Liver (tissue), 8 donors: ENCODE measurements at regions not wholly inside any gene's neighbourhood (a gene's known extent, or its start where the extent isn't known, plus 50 kb on each side); places are given as distances from the start of the nearest gene placed in this dataset.

ENCODE experiments used
- DNase-seq: peaks from one replicate; pipeline ENCODE4 v3.0.0-alpha.2; 2017; ENCODE audit warnings: low spot score
- H3K27ac ChIP-seq, 2 donors: one replicate each; pipeline ENCODE4 v1.7.0; 2013; ENCODE audit warnings: inconsistent platforms in 2 of 2, low read length in 2 of 2, control low read depth in 1 of 2, low read depth in 1 of 2, mild to moderate bottlenecking in 1 of 2
- H3K27me3 ChIP-seq, 4 donors: one replicate each; pipeline versions ENCODE4 v1.6.1 to v1.7.0; 2013; ENCODE audit warnings: low read length in 3 of 4, inconsistent platforms in 1 of 4, mild to moderate bottlenecking in 1 of 4, moderate library complexity in 1 of 4; ENCODE audit not compliant: control insufficient read depth in 4 of 4, insufficient read depth in 4 of 4
- H3K36me3 ChIP-seq, 4 donors: one replicate each; pipeline versions ENCODE4 v1.6.1 to v1.7.0; 2013; ENCODE audit warnings: low read length in 3 of 4, mild to moderate bottlenecking in 3 of 4, low read depth in 1 of 4, moderate library complexity in 1 of 4; ENCODE audit not compliant: control insufficient read depth in 4 of 4, insufficient read depth in 3 of 4
- H3K4me1 ChIP-seq, 4 donors: one replicate each; pipeline versions ENCODE4 v1.6.1 to v1.7.0; 2013; ENCODE audit warnings: low read length in 3 of 4, mild to moderate bottlenecking in 3 of 4, moderate library complexity in 1 of 4; ENCODE audit not compliant: control insufficient read depth in 4 of 4, insufficient read depth in 4 of 4
- H3K4me3 ChIP-seq, 3 donors: one replicate each; pipeline versions ENCODE4 v1.6.1 to v1.7.0; 2013; ENCODE audit warnings: low read length in 3 of 3, control low read depth in 1 of 3, low read depth in 1 of 3, mild to moderate bottlenecking in 1 of 3
- H3K9ac ChIP-seq, 2 donors: one replicate each; pipeline ENCODE4 v1.7.0; 2013; ENCODE audit warnings: low read length in 2 of 2, mild to moderate bottlenecking in 2 of 2, moderate library complexity in 2 of 2, control low read depth in 1 of 2, low read depth in 1 of 2
- H3K9me3 ChIP-seq, 4 donors: one replicate each; pipeline versions ENCODE4 v1.6.1 to v1.7.0; 2013; ENCODE audit warnings: low read length in 3 of 4; ENCODE audit not compliant: control insufficient read depth in 4 of 4
- ATF3 ChIP-seq: IDR thresholded peaks from 2 replicates; pipeline ENCODE4 v1.6.1; 2016; ENCODE audit warnings: antibody characterized with exemption
- CTCF ChIP-seq: fragments of 150-350 bp; IDR thresholded peaks from 2 replicates; pipeline ENCODE4 v1.5.1; 2017; ENCODE audit warnings: improper control_type of control experiment, low read depth, low read length; ENCODE audit not compliant: missing input control
- EGR1 ChIP-seq, 2 donors: IDR thresholded peaks; 2 replicates each; pipeline ENCODE4 v1.6.1; 2016 to 2018; ENCODE audit warnings: antibody characterized with exemption in 2 of 2, low read depth in 2 of 2
- FOXA1 ChIP-seq: IDR thresholded peaks from 2 replicates; pipeline ENCODE4 v1.6.1; 2016; ENCODE audit warnings: antibody characterized with exemption
- FOXA2 ChIP-seq: IDR thresholded peaks from 2 replicates; pipeline ENCODE4 v1.6.1; 2016; ENCODE audit warnings: antibody characterized with exemption
- GABPA ChIP-seq, 2 donors: IDR thresholded peaks in 1 of 2; conservative IDR thresholded peaks in 1 of 2; 2 replicates each; pipeline ENCODE4 v1.6.1; 2016; ENCODE audit warnings: antibody characterized with exemption in 2 of 2, mild to moderate bottlenecking in 1 of 2, moderate library complexity in 1 of 2
- HNF4A ChIP-seq, 2 donors: conservative IDR thresholded peaks; 2 replicates each; pipeline ENCODE4 v1.6.1; 2016; ENCODE audit warnings: antibody characterized with exemption in 2 of 2, mild to moderate bottlenecking in 2 of 2
- HNF4G ChIP-seq: IDR thresholded peaks from 2 replicates; pipeline ENCODE4 v1.6.1; 2016; ENCODE audit warnings: antibody characterized with exemption
- JUND ChIP-seq, 2 donors: IDR thresholded peaks; 2 replicates each; pipeline ENCODE4 v1.6.1; 2016; ENCODE audit warnings: antibody characterized with exemption in 2 of 2
- MAX ChIP-seq: IDR thresholded peaks from 2 replicates; pipeline ENCODE4 v1.6.1; 2016; ENCODE audit warnings: antibody characterized with exemption
- NR2F2 ChIP-seq: IDR thresholded peaks from 2 replicates; pipeline ENCODE4 v1.6.1; 2016; ENCODE audit warnings: antibody characterized with exemption
- RAD21 ChIP-seq, 2 donors: IDR thresholded peaks; 2 replicates each; pipeline ENCODE4 v1.6.1; 2016; ENCODE audit warnings: antibody characterized with exemption in 2 of 2, mild to moderate bottlenecking in 2 of 2
- REST ChIP-seq: IDR thresholded peaks from 2 replicates; pipeline ENCODE4 v1.6.1; 2016; ENCODE audit warnings: antibody characterized with exemption, mild to moderate bottlenecking
- RXRA ChIP-seq, 2 donors: IDR thresholded peaks; 2 replicates each; pipeline ENCODE4 v1.6.1; 2017 to 2018; ENCODE audit warnings: antibody characterized with exemption in 2 of 2, mild to moderate bottlenecking in 1 of 2
- SP1 ChIP-seq: IDR thresholded peaks from 2 replicates; pipeline ENCODE4 v1.6.1; 2018; ENCODE audit warnings: antibody characterized with exemption, mild to moderate bottlenecking
- TAF1 ChIP-seq: conservative IDR thresholded peaks from 2 replicates; pipeline ENCODE4 v1.6.1; 2016; ENCODE audit warnings: antibody characterized with exemption, mild to moderate bottlenecking
- YY1 ChIP-seq: IDR thresholded peaks from 2 replicates; pipeline ENCODE4 v1.6.1; 2016; ENCODE audit warnings: antibody characterized with exemption, mild to moderate bottlenecking
- ZBTB33 ChIP-seq: IDR thresholded peaks from 2 replicates; pipeline ENCODE4 v1.6.1; 2016; ENCODE audit warnings: antibody characterized with exemption
- WGBS: extraction: QIAGEN DNeasy Blood & Tissue Kit; methylation state at CpG from one replicate; pipeline ENCODE4 v1.1.7; 2013; 5-methylcytosine and 5-hydroxymethylcytosine counted together
- donor health status: healthy.
- donor health status: healthy.
- donor health status: healthy.
- donor health status: healthy.
- donor health status: healthy.

GRCh38 chr9:31248156-31248555 lies 1136.3 kb upstream of the ACO1 start:
- WGBS: 72% methylated on average over 1 of the region's 1 CpG
- TF ChIP-seq ATF3: no peak
- no peak for TF ChIP-seq SP1
- no peak for TF ChIP-seq EGR1 (IDR thresholded peaks at IDR 0.05; ENCODE audit: low read depth in 2 of 2)
- no peak for TF ChIP-seq TAF1
- no peak for TF ChIP-seq RXRA (IDR thresholded peaks at IDR 0.05)
- no peak for TF ChIP-seq RAD21 (IDR thresholded peaks at IDR 0.05)
- no peak for TF ChIP-seq FOXA1
- TF ChIP-seq HNF4A (conservative IDR thresholded peaks at IDR 0.05): no peak
- no peak for TF ChIP-seq MAX
- no peak for TF ChIP-seq CTCF
- TF ChIP-seq YY1: no peak
- H3K4me1 ChIP-seq: no peaks in the 10 kb centered on the region
- DNase-seq: no peak
- H3K9ac ChIP-seq: no peak overlapping the region
- H3K27ac ChIP-seq: no peak overlapping the region
- H3K4me3 ChIP-seq: no peak overlapping the region
- H3K27me3 ChIP-seq: no peaks in the 10 kb centered on the region
- H3K9me3 ChIP-seq: no peaks in the 10 kb centered on the region
- H3K36me3 ChIP-seq: no peaks in the 10 kb centered on the region

- Histone ChIP-seq H3K4me1 (no peaks in the 10 kb centered on the region), H3K27me3 (no peaks in the 10 kb centered on the region), H3K36me3 (no peaks in the 10 kb centered on the region), H3K4me3 (no peak overlapping the region), H3K9ac (no peak overlapping the region), H3K9me3 (peaks cover 0 to 3% (median 0%) of the 10 kb centered on the region in 4 donors), H3K27ac (no peak overlapping the region)
- WGBS: 80% methylated on average over 2 of the region's 2 CpGs
- no peak for TF ChIP-seq RAD21 (IDR thresholded peaks at IDR 0.05)
- no peak for TF ChIP-seq MAX
- TF ChIP-seq FOXA2: no peak
- no peak for TF ChIP-seq EGR1 (IDR thresholded peaks at IDR 0.05; ENCODE audit: low read depth in 2 of 2)
- no peak for TF ChIP-seq GABPA (IDR thresholded peaks at IDR 0.05 in 1 of 2, conservative IDR thresholded peaks at IDR 0.05 in 1 of 2)
- TF ChIP-seq HNF4G: no peak
- no peak for TF ChIP-seq NR2F2
- no peak for TF ChIP-seq SP1
- no peak for TF ChIP-seq ZBTB33
- no peak for TF ChIP-seq ATF3
- no peak for TF ChIP-seq TAF1
- TF ChIP-seq CTCF: no peak
- no peak for TF ChIP-seq RXRA (IDR thresholded peaks at IDR 0.05)
- no peak for TF ChIP-seq HNF4A (conservative IDR thresholded peaks at IDR 0.05)
- TF ChIP-seq REST: no peak
- no peak for TF ChIP-seq YY1
- TF ChIP-seq JUND (IDR thresholded peaks at IDR 0.05): no peak
- TF ChIP-seq FOXA1: no peak
- no peak for DNase-seq
Observed at GRCh38 chr9:31251386-31251785, 1133.1 kb upstream of the ACO1 start.
